SIG-M5 treated with dmso at 0.1 percent for 504 hours (cell line): ENCODE measurements at regions not wholly inside any gene's neighbourhood (a gene's known extent, or its start where the extent isn't known, plus 50 kb on each side); places are given as distances from the start of the nearest gene placed in this dataset.

Experiments
- DNase-seq: peaks from one replicate; lab custom pipeline; 2025; ENCODE audit not compliant: unreplicated experiment; lab: John Stamatoyannopoulos, UW

- DNase-seq = peak; percentile 42
Measured at GRCh38 chr14:34139160-34140121, 188.6 kb upstream of the EGLN3 start.

- DNase-seq = no peak
Measured at GRCh38 chr14:34138175-34138574, 187.3 kb upstream of the EGLN3 start.

- DNase-seq = no peak
Measured at GRCh38 chr14:34137001-34137745, 186.3 kb upstream of the EGLN3 start.

- DNase-seq = peak; percentile 52
Measured at GRCh38 chr14:34135492-34135891, 184.6 kb upstream of the EGLN3 start.

GRCh38 chr14:34134484-34134883, 183.6 kb upstream of the EGLN3 start:
- no peak for DNase-seq

- no peak for DNase-seq
Measured at GRCh38 chr14:34129927-34130552, 179.2 kb upstream of the EGLN3 start.

GRCh38 chr14:34128665-34129064, 177.8 kb upstream of the EGLN3 start:
- DNase-seq = no peak

- DNase-seq = no peak
Measured at GRCh38 chr14:34126586-34126985, 175.7 kb upstream of the EGLN3 start.

GRCh38 chr14:34124585-34124984, 173.7 kb upstream of the EGLN3 start:
- no peak for DNase-seq

GRCh38 chr14:34122650-34123049, 171.8 kb upstream of the EGLN3 start:
- no peak for DNase-seq

GRCh38 chr14:34122081-34122480, 171.2 kb upstream of the EGLN3 start:
- DNase-seq = no peak

- no peak for DNase-seq
Measured at GRCh38 chr14:34120185-34120977, 169.5 kb upstream of the EGLN3 start.

GRCh38 chr14:34119107-34119858, 168.4 kb upstream of the EGLN3 start:
- DNase-seq = no peak

- no peak for DNase-seq
Measured at GRCh38 chr14:34113991-34114390, 163.1 kb upstream of the EGLN3 start.

GRCh38 chr14:34113005-34113511, 162.2 kb upstream of the EGLN3 start:
- DNase-seq = peak; percentile 7

GRCh38 chr14:34111953-34112352, 161.1 kb upstream of the EGLN3 start:
- DNase-seq = no peak

GRCh38 chr14:34111505-34111904, 160.6 kb upstream of the EGLN3 start:
- DNase-seq = no peak

GRCh38 chr14:34110531-34110930, 159.7 kb upstream of the EGLN3 start:
- DNase-seq = no peak

- no peak for DNase-seq
Measured at GRCh38 chr14:34107441-34107840, 156.6 kb upstream of the EGLN3 start.

- DNase-seq = no peak
Measured at GRCh38 chr14:34106310-34106709, 155.4 kb upstream of the EGLN3 start.
